ENCODE measurements at regions not wholly inside any gene's neighbourhood (a gene's known extent, or its start where the extent isn't known, plus 50 kb on each side); places are given as distances from the start of the nearest gene placed in this dataset.

- TF ChIP-seq EZH2 (IDR thresholded peaks at IDR 0.05) (no peak), POLR2AphosphoS5 (IDR thresholded peaks at IDR 0.05; ENCODE audit: borderline replicate concordance, low read depth, low read length) (no peak), FOXP2 (optimal IDR thresholded peaks at IDR 0.05; ENCODE audit: control extremely low read depth, extremely low read length, insufficient read depth) (no peak)
These were observed 79.0 kb downstream of the TRIM29 start for GRCh38 chr11:120058931-120059330.

Measured in SK-N-MC (cell line).